Loucy (cell line): ENCODE measurements at regions not wholly inside any gene's neighbourhood (a gene's known extent, or its start where the extent isn't known, plus 50 kb on each side); places are given as distances from the start of the nearest gene placed in this dataset.

Experiments used
- H2AFZ ChIP-seq: fragments of 200-600 bp; sonication (generic); 2 replicates; pipeline ENCODE4 v1.6.0; 2016; ENCODE audit warnings: antibody characterized with exemption, mild to moderate bottlenecking, low read length, moderate library complexity
- H3F3A ChIP-seq: fragments of 200-600 bp; 2 replicates; pipeline ENCODE4 v1.6.0; 2016; ENCODE audit warnings: antibody characterized with exemption, low read depth, mild to moderate bottlenecking
- H3K27me3 ChIP-seq: fragments of 200-600 bp; sonication (generic); 2 replicates; pipeline ENCODE4 v1.6.1; 2014; ENCODE audit warnings: low read length, mild to moderate bottlenecking; ENCODE audit not compliant: insufficient read depth, poor library complexity, severe bottlenecking
- H3K36me3 ChIP-seq: fragments of 200-600 bp; sonication (generic); 2 replicates; pipeline ENCODE4 v1.6.1; 2016; ENCODE audit warnings: low read length; ENCODE audit not compliant: insufficient read depth
- H3K4me1 ChIP-seq: fragments of 200-600 bp; sonication (generic); 2 replicates; pipeline ENCODE4 v1.5.1; 2014; ENCODE audit warnings: low read length, mild to moderate bottlenecking; ENCODE audit not compliant: insufficient read depth, poor library complexity, severe bottlenecking
- H3K4me2 ChIP-seq: fragments of 200-600 bp; sonication (generic); 2 replicates; pipeline ENCODE4 v1.6.0; 2014; ENCODE audit warnings: antibody characterized with exemption, low read length, low read depth, mild to moderate bottlenecking; ENCODE audit not compliant: poor library complexity, severe bottlenecking
- H3K4me3 ChIP-seq: fragments of 200-600 bp; sonication (generic); 2 replicates; pipeline ENCODE4 v1.5.1; 2014; ENCODE audit warnings: low read length, mild to moderate bottlenecking, mixed read lengths; ENCODE audit not compliant: poor library complexity, severe bottlenecking
- H3K79me2 ChIP-seq: fragments of 200-600 bp; sonication (generic); 2 replicates; pipeline ENCODE4 v1.6.1; 2014; ENCODE audit warnings: low read length; ENCODE audit not compliant: insufficient read depth
- H3K9ac ChIP-seq: fragments of 200-600 bp; sonication (generic); 2 replicates; pipeline ENCODE4 v1.6.0; 2014; ENCODE audit warnings: mild to moderate bottlenecking, low read depth, low read length, moderate library complexity; ENCODE audit not compliant: poor library complexity, severe bottlenecking
- H3K9me2 ChIP-seq: fragments of 200-600 bp; sonication (generic); replicated peaks from 2 replicates; pipeline ENCODE4 v1.6.1; 2016; ENCODE audit warnings: low read depth, low read length, mixed read lengths
- H3K9me3 ChIP-seq: fragments of 200-600 bp; sonication (generic); 2 replicates; pipeline ENCODE4 v1.6.1; 2014; ENCODE audit warnings: mild to moderate bottlenecking, antibody characterized with exemption, low read length, low read depth; ENCODE audit not compliant: insufficient read depth
- H4K20me1 ChIP-seq: fragments of 200-600 bp; sonication (generic); 2 replicates; pipeline ENCODE4 v1.6.0; 2014; ENCODE audit warnings: antibody characterized with exemption, low read length, mild to moderate bottlenecking; ENCODE audit not compliant: insufficient read depth, poor library complexity, severe bottlenecking
- EZH2phosphoT487 ChIP-seq: fragments of 200-600 bp; IDR thresholded peaks from 2 replicates; pipeline ENCODE4 v1.6.1; 2018; ENCODE audit warnings: antibody characterized with exemption, mild to moderate bottlenecking, moderate library complexity, borderline replicate concordance
- TF ChIP-seq, protein P1 (sequence below): fragments of 200-600 bp; sonication (generic); conservative IDR thresholded peaks from 2 replicates; pipeline ENCODE4 v1.5.1; 2014; ENCODE audit warnings: mild to moderate bottlenecking, antibody characterized with exemption, low read length

DNA sequence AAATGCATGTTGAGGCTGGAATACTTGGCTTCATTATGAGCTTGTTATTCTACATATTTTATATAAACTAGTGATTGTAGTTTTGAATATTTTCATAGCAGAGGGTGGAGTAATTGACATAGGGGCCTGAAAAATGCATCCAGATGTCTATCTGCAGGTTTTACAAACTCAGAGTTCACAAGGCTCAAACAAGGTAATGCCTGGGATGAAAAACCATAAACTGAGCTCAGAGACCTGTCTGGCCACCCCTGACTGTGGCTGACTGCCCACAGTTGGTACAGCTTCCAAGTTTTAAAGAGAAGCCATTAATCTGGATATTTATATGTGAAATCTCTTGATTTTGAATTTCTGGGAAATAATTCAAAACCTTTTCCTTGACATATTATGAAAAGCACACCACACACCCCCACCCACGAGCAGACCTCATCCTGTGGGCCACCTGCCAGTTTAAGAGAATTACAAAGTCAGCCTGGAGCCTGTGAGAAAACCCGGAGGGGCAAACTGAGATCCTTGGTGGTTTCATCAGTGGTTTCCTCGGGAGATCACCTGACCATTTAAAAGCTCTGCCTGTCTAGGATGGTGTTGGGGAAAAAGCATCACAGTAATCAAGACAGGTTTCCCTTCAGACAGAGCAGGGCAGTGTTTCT, 230.1 kb downstream of the SAMD5 start:
- H3K27me3 ChIP-seq: no peaks in the 10 kb centered on the region
- H3K9me2 ChIP-seq: no peaks in the 10 kb centered on the region
- H4K20me1 ChIP-seq: no peaks in the 10 kb centered on the region
- no peaks in the 10 kb centered on the region for H3K9me3 ChIP-seq
- no peaks in the 10 kb centered on the region for H3K36me3 ChIP-seq
- no peaks in the 10 kb centered on the region for H3K79me2 ChIP-seq
- no peaks in the 10 kb centered on the region for H3F3A ChIP-seq
- no peak for TF ChIP-seq EZH2phosphoT487
- TF ChIP-seq, protein P1, sequence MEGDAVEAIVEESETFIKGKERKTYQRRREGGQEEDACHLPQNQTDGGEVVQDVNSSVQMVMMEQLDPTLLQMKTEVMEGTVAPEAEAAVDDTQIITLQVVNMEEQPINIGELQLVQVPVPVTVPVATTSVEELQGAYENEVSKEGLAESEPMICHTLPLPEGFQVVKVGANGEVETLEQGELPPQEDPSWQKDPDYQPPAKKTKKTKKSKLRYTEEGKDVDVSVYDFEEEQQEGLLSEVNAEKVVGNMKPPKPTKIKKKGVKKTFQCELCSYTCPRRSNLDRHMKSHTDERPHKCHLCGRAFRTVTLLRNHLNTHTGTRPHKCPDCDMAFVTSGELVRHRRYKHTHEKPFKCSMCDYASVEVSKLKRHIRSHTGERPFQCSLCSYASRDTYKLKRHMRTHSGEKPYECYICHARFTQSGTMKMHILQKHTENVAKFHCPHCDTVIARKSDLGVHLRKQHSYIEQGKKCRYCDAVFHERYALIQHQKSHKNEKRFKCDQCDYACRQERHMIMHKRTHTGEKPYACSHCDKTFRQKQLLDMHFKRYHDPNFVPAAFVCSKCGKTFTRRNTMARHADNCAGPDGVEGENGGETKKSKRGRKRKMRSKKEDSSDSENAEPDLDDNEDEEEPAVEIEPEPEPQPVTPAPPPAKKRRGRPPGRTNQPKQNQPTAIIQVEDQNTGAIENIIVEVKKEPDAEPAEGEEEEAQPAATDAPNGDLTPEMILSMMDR: no peak
- peak overlapping the region; percentile 54 for H3K4me2 ChIP-seq
- no peak overlapping the region for H2AFZ ChIP-seq
- H3K9ac ChIP-seq: no peak overlapping the region
- peak overlapping the region; percentile 34 for H3K4me3 ChIP-seq
- H3K4me1 ChIP-seq: peaks cover 23% of the 10 kb centered on the region

DNA sequence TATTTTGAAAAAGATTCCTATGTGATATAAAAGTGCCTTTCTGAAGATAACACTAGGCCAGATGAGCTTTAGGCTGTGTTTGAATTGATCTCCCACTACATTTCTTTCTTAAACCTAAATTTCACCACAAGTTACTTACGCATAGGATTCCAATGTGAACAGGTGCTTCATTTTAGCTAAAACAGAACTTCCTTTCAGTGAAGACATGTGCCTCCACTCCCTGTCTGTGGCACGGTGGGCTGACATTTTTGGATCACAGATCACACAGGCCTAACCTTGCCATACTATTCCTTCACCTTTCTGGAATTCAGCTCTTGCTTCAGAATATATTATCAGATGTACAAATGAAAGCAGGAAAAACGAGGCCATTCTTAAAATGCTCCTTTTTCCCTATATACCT, 231.8 kb downstream of the SAMD5 start:
- TF ChIP-seq EZH2phosphoT487: no peak
- TF ChIP-seq, protein P1: no peak
- Histone ChIP-seq H3K9ac (no peak overlapping the region), H4K20me1 (no peaks in the 10 kb centered on the region), H3F3A (no peaks in the 10 kb centered on the region), H3K79me2 (no peaks in the 10 kb centered on the region), H3K9me2 (no peaks in the 10 kb centered on the region), H3K27me3 (no peaks in the 10 kb centered on the region), H3K36me3 (no peaks in the 10 kb centered on the region), H3K4me1 (peaks cover 23% of the 10 kb centered on the region), H3K4me3 (no peak overlapping the region), H2AFZ (no peak overlapping the region), H3K9me3 (no peaks in the 10 kb centered on the region), H3K4me2 (no peak overlapping the region)

DNA sequence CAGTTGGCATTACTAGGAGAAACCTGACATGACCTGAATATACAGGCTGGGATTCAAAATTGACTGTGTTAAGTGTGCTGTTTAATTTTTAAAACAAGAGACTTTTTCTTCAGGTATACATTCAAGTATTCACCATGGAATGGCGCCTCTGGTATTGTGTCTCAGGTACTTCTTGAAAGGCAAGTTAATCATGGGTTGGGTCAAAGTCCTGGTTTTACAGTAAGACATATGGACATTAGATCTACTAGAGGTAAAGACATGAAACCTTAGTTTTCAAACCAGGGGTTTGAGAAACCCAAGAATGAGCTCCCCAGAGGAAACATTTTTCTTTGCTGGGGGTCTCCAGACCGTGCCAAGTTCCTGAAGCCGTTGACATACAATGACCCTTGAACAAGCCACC, 232.4 kb downstream of the SAMD5 start:
- Histone ChIP-seq H3K36me3 (no peaks in the 10 kb centered on the region), H3K79me2 (no peaks in the 10 kb centered on the region)
- no peak for TF ChIP-seq EZH2phosphoT487
- TF ChIP-seq, protein P1: no peak

More for the DNA sequence above, 232.4 kb downstream of the SAMD5 start:
- Histone ChIP-seq H3K27me3 (no peaks in the 10 kb centered on the region), H3K4me1 (peaks cover 23% of the 10 kb centered on the region), H3K9me2 (no peaks in the 10 kb centered on the region), H3F3A (no peaks in the 10 kb centered on the region), H4K20me1 (no peaks in the 10 kb centered on the region), H3K9ac (no peak overlapping the region), H3K9me3 (no peaks in the 10 kb centered on the region), H2AFZ (no peak overlapping the region), H3K4me3 (no peak overlapping the region), H3K4me2 (no peak overlapping the region)
